HFFc6 (cell line): ENCODE measurements at regions not wholly inside any gene's neighbourhood (a gene's known extent, or its start where the extent isn't known, plus 50 kb on each side); places are given as distances from the start of the nearest gene placed in this dataset.

Experiments used
- DNase-seq: peaks from one replicate; pipeline ENCODE4 v3.0.0-alpha.2; 2018
- H3K27ac Mint-ChIP-seq: 2 replicates; pipeline ENCODE4 v1.8.0; 2020; ENCODE audit warnings: mild to moderate bottlenecking, mixed read lengths
- H3K27me3 Mint-ChIP-seq: 2 replicates; pipeline ENCODE4 v1.8.0; 2021; ENCODE audit warnings: mild to moderate bottlenecking, moderate library complexity, mixed read lengths; ENCODE audit not compliant: insufficient read depth
- H3K36me3 Mint-ChIP-seq: 2 replicates; pipeline ENCODE4 v1.8.0; 2021; ENCODE audit warnings: low read depth, mixed read lengths
- H3K4me1 Mint-ChIP-seq: 2 replicates; pipeline ENCODE4 v1.8.0; 2020; ENCODE audit warnings: low read depth, mixed read lengths
- H3K4me3 Mint-ChIP-seq: 2 replicates; pipeline ENCODE4 v1.8.0; 2020; ENCODE audit warnings: mild to moderate bottlenecking, moderate library complexity, mixed read lengths
- H3K9me3 Mint-ChIP-seq: 2 replicates; pipeline ENCODE4 v1.8.0; 2020; ENCODE audit warnings: mild to moderate bottlenecking, mixed read lengths
- CTCF ChIP-seq: fragments of 200-600 bp; sonication (generic); IDR thresholded peaks from 2 replicates; pipeline ENCODE4 v1.5.0; 2021; ENCODE audit warnings: antibody characterized with exemption, mild to moderate bottlenecking

DNA sequence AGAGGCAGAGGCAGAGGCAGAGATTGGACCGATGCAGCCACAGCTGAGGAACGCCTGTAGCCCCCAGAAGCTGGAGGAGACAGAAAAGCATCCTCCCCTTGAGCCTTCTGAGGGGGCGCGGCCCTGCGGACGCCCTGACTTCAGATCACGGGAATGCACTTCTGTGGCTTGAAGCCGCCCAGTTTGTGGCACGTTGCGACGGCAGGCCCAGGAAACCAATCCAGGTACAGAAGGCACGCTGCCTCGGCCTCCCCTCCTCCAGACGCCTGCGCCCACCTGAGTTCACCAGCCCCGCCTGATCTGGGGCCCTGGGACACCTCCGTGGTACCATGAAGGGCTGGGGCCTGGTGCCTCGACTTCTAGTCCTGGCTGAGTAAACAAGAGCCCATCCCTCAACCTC lies 82.0 kb downstream of the NCOR2 start:
- H3K9me3 Mint-ChIP-seq, result no peaks in the 10 kb centered on the region
- H3K27ac Mint-ChIP-seq, result no peak overlapping the region
- peaks cover 10% of the 10 kb centered on the region for H3K36me3 Mint-ChIP-seq
- peaks cover under 1% of the 10 kb centered on the region for H3K27me3 Mint-ChIP-seq
- no peak for DNase-seq
- H3K4me1 Mint-ChIP-seq, result peaks cover 15% of the 10 kb centered on the region; the same call in 1 of the 2 replicates
- H3K4me3 Mint-ChIP-seq, result no peak overlapping the region
- TF ChIP-seq CTCF, result no peak

- no peak for DNase-seq
- Mint-ChIP-seq H3K4me1 (peaks cover 18% of the 10 kb centered on the region), H3K27ac (no peak overlapping the region), H3K9me3 (no peaks in the 10 kb centered on the region), H3K4me3 (no peak overlapping the region; the same call in 1 of the 2 replicates), H3K36me3 (peaks cover 10% of the 10 kb centered on the region), H3K27me3 (peaks cover 3% of the 10 kb centered on the region)
- TF ChIP-seq CTCF, result no peak
Measured at GRCh38 chr12:124484526-124484953, 82.9 kb downstream of the NCOR2 start.

GRCh38 chr12:124484067-124484466 lies 83.3 kb downstream of the NCOR2 start:
- DNase-seq, result no peak
- peaks cover 4% of the 10 kb centered on the region for H3K27me3 Mint-ChIP-seq
- no peak for TF ChIP-seq CTCF
- no peak overlapping the region for H3K27ac Mint-ChIP-seq
- peaks cover 14% of the 10 kb centered on the region for H3K36me3 Mint-ChIP-seq
- no peaks in the 10 kb centered on the region for H3K9me3 Mint-ChIP-seq
- peaks cover 23% of the 10 kb centered on the region for H3K4me1 Mint-ChIP-seq
- no peak overlapping the region for H3K4me3 Mint-ChIP-seq

DNA sequence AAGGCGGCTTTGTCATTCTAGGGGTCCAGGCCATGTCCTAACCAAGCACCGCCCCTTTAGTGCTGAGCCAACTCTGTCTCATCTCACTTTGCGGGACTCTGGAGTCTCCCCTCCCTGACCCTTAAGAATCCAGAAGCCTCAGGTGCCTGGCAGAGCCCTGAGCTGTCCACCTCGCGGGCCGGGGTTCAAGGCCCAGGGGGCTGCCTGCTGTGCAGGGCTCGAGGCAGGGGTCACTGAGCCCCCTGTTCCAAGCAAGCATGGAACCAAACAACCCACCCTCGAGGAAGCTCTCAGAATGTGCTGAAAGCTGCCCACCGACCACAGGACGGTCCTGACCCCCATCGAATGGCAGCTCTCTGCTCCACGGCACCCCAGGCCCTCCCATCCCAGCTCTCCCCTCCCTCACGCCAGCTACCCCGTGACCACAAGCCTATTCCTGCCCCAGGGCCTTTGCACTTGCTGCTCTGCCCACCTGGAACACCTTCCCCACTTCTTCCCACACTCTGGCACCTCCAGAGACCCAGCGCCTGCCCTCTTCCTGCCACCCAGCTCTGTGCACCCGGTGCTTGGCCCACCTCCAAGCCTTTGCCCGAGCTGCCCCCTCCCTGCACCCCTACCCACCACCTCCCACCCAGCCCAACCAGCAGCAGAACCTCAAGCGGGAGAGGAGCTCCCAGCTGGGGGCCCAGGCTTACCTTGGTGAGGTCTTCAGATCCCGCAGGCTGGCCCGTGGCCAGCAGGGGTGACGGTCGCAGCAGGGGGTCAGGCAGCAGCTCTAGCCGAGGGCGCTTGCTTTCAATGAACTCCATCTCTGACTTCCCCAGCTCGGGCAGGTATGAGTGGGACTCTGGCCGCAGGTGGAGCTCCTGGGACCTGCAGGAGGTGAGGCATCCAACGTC lies 84.3 kb downstream of the NCOR2 start:
- no peak for DNase-seq
- Mint-ChIP-seq H3K36me3 (peaks cover 19% of the 10 kb centered on the region), H3K9me3 (no peaks in the 10 kb centered on the region), H3K4me1 (peaks cover 31% of the 10 kb centered on the region), H3K4me3 (no peak overlapping the region), H3K27me3 (peaks cover 6% of the 10 kb centered on the region), H3K27ac (no peak overlapping the region)
- no peak for TF ChIP-seq CTCF

DNA sequence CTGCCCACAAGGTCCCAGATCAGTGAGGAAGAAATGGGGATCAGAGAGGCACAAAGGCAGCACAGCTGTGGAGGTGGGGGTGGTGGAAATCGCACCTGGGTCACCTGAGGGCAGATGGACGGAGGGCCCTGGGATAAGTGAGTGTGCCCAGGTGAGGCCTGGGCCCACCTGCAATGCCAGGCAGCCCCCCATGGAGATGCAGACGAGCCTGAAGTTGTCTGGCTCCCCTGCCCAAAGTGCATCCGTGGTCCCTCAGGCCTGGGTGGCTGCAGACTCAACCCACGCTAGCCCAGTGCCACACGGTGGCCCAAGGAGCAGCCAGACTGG lies 84.9 kb downstream of the NCOR2 start:
- H3K4me1 Mint-ChIP-seq, result peaks cover 31% of the 10 kb centered on the region
- peaks cover 24% of the 10 kb centered on the region for H3K36me3 Mint-ChIP-seq

More for the DNA sequence above, 84.9 kb downstream of the NCOR2 start:
- no peak overlapping the region for H3K27ac Mint-ChIP-seq
- no peaks in the 10 kb centered on the region for H3K9me3 Mint-ChIP-seq
- DNase-seq, result no peak
- peaks cover 6% of the 10 kb centered on the region for H3K27me3 Mint-ChIP-seq
- no peak overlapping the region for H3K4me3 Mint-ChIP-seq
- TF ChIP-seq CTCF, result no peak
